ENCODE measurements at regions not wholly inside any gene's neighbourhood (a gene's known extent, or its start where the extent isn't known, plus 50 kb on each side); places are given as distances from the start of the nearest gene placed in this dataset.
"Not testable (repeated sequence)": the region's sequence is repeated elsewhere in the genome, so short reads cannot be mapped to it uniquely, and the experiment has no call there.

- Histone ChIP-seq H3K4me3 (peak overlapping the region in 1 of 2 donors; percentile 24), H3K9me3 (no peaks in the 10 kb centered on the region), H3K27me3 (no peaks in the 10 kb centered on the region), H3K27ac (peak overlapping the region; percentile 12 to 22), H3K36me3 (no peaks in the 10 kb centered on the region), H3K4me1 (peaks cover 0 to 15% of the 10 kb centered on the region in 2 donors)
- intact Hi-C loops (cut with DNase I) = loop anchor here (2.0 kb wide), 1 partner anchor 36 kb away; no protein-coding TSS in a partner anchor
- DNase-seq (ENCODE audit: low spot score in 2 of 2) = no peak
- TF ChIP-seq, protein P1, sequence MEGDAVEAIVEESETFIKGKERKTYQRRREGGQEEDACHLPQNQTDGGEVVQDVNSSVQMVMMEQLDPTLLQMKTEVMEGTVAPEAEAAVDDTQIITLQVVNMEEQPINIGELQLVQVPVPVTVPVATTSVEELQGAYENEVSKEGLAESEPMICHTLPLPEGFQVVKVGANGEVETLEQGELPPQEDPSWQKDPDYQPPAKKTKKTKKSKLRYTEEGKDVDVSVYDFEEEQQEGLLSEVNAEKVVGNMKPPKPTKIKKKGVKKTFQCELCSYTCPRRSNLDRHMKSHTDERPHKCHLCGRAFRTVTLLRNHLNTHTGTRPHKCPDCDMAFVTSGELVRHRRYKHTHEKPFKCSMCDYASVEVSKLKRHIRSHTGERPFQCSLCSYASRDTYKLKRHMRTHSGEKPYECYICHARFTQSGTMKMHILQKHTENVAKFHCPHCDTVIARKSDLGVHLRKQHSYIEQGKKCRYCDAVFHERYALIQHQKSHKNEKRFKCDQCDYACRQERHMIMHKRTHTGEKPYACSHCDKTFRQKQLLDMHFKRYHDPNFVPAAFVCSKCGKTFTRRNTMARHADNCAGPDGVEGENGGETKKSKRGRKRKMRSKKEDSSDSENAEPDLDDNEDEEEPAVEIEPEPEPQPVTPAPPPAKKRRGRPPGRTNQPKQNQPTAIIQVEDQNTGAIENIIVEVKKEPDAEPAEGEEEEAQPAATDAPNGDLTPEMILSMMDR (IDR thresholded peaks at IDR 0.05) = no peak
Observed at GRCh38 chr6:81894306-81894705, 141.8 kb upstream of the TENT5A start.

DNA sequence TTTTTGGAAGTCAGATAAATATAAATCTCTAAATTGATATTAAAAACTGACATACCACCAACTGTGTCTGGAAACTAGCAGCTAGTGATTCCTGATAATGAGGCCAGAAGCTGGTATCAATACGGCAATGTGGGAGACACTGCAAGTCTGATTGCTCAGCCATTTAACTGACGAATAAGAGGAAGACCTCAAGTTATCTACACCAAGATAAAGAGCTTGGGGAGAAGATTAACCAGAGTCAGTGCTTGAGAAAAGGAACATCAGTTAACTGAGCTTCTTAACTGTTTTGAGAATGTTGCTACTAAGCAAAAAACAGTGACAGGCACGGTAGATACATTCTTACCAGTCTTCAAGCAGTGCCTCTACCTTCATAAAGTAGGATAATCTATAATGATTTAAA lies 140.4 kb upstream of the TENT5A start:
- H3K27ac ChIP-seq = no peak overlapping the region
- TF ChIP-seq, protein P1 (IDR thresholded peaks at IDR 0.05) = no peak
- peaks cover 0 to 15% of the 10 kb centered on the region in 2 donors for H3K4me1 ChIP-seq
- intact Hi-C loops (cut with DNase I) = no loop called here
- H3K4me3 ChIP-seq = no peak overlapping the region
- H3K27me3 ChIP-seq = no peaks in the 10 kb centered on the region
- no peaks in the 10 kb centered on the region for H3K36me3 ChIP-seq
- no peaks in the 10 kb centered on the region for H3K9me3 ChIP-seq
- DNase-seq (ENCODE audit: low spot score in 2 of 2) = no peak

GRCh38 chr6:81891874-81892273 lies 139.4 kb upstream of the TENT5A start:
- Histone ChIP-seq H3K27ac (no peak overlapping the region), H3K36me3 (no peaks in the 10 kb centered on the region), H3K27me3 (no peaks in the 10 kb centered on the region), H3K4me3 (no peak overlapping the region), H3K9me3 (no peaks in the 10 kb centered on the region), H3K4me1 (peaks cover 0 to 15% of the 10 kb centered on the region in 2 donors)
- no peak for DNase-seq (ENCODE audit: low spot score in 2 of 2)
- TF ChIP-seq, protein P1 (IDR thresholded peaks at IDR 0.05) = no peak
- intact Hi-C loops (cut with DNase I) = no loop called here

DNA sequence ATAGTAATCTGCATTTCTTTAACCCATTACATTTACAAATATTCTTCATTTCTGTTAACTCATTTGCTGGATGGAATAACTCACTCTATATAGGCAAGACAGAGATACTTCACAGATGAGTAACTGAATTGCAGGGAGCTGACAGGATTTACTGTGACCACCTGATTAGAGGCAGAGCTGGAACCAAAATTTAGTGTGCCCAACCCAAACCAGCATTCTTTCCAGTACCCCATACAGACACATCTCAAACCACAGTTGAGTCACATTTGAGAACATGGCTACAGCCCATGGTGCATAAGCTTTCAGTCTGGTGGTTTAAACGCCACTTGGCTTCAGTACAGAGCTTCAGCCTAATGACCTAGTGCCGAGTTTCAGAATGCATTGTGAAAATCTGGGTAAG lies 138.4 kb upstream of the TENT5A start:
- intact Hi-C loops (cut with DNase I) = no loop called here
- Histone ChIP-seq H3K27ac (no peak overlapping the region), H3K9me3 (no peaks in the 10 kb centered on the region), H3K36me3 (no peaks in the 10 kb centered on the region), H3K27me3 (no peaks in the 10 kb centered on the region), H3K4me1 (peaks cover 0 to 15% of the 10 kb centered on the region in 2 donors), H3K4me3 (no peak overlapping the region)
- TF ChIP-seq, protein P1 (IDR thresholded peaks at IDR 0.05) = no peak
- no peak for DNase-seq (ENCODE audit: low spot score in 2 of 2)

- DNase-seq (ENCODE audit: low spot score in 2 of 2) = no peak
- H3K27ac ChIP-seq = no peak overlapping the region
- TF ChIP-seq, protein P1 (IDR thresholded peaks at IDR 0.05) = no peak
- no peaks in the 10 kb centered on the region for H3K9me3 ChIP-seq
- H3K4me3 ChIP-seq = no peak overlapping the region
- intact Hi-C loops (cut with DNase I) = no loop called here
- H3K36me3 ChIP-seq = no peaks in the 10 kb centered on the region
- peaks cover 0 to 3% of the 10 kb centered on the region in 2 donors for H3K4me1 ChIP-seq
- H3K27me3 ChIP-seq = no peaks in the 10 kb centered on the region
Observed at GRCh38 chr6:81889377-81890053, 137.0 kb upstream of the TENT5A start.

- H3K4me3 ChIP-seq; H3K4me1 ChIP-seq; H3K9me3 ChIP-seq; H3K27ac ChIP-seq; DNase-seq (ENCODE audit: low spot score in 2 of 2); H3K27me3 ChIP-seq; intact Hi-C loops (cut with DNase I); H3K36me3 ChIP-seq: not testable (repeated sequence)
Observed at GRCh38 chr6:81886909-81887308, 134.4 kb upstream of the TENT5A start.
